Tibial nerve (tissue), 4 donors: ENCODE measurements at regions not wholly inside any gene's neighbourhood (a gene's known extent, or its start where the extent isn't known, plus 50 kb on each side); places are given as distances from the start of the nearest gene placed in this dataset.

Experiments
- DNase-seq, 2 donors: peaks; one replicate each; pipeline ENCODE4 v3.0.0-alpha.2; 2019; ENCODE audit warnings: low spot score in 2 of 2
- H3K27ac ChIP-seq, 4 donors: fragments of 200-600 bp; sonication (generic) in 3 of 4; one replicate each; pipeline ENCODE4 v1.5.1; 2017 to 2019; ENCODE audit warnings: mild to moderate bottlenecking in 1 of 4
- H3K27me3 ChIP-seq, 2 donors: fragments of 200-600 bp; sonication (generic) in 1 of 2; one replicate each; pipeline versions ENCODE4 v1.5.1 to v1.6.0; 2017 to 2019
- H3K36me3 ChIP-seq, 3 donors: fragments of 200-600 bp; sonication (generic); one replicate each; pipeline ENCODE4 v1.5.1; 2018 to 2019
- H3K4me1 ChIP-seq, 4 donors: fragments of 200-600 bp; sonication (generic) in 3 of 4; one replicate each; pipeline ENCODE4 v1.5.1; 2017 to 2019
- H3K4me3 ChIP-seq, 4 donors: fragments of 200-600 bp; sonication (generic) in 3 of 4; one replicate each; pipeline ENCODE4 v1.5.1; 2017 to 2019; ENCODE audit warnings: mild to moderate bottlenecking in 1 of 4, moderate library complexity in 1 of 4
- H3K9me3 ChIP-seq, 4 donors: fragments of 200-600 bp; sonication (generic) in 3 of 4; one replicate each; pipeline ENCODE4 v1.5.1; 2017 to 2019
- EP300 ChIP-seq, 2 donors: sonication (generic); formaldehyde crosslinking; IDR thresholded peaks; one replicate each; pipeline ENCODE4 v1.6.1; 2017; ENCODE audit warnings: antibody characterized with exemption in 2 of 2, mild to moderate bottlenecking in 1 of 2
- POLR2A ChIP-seq, 2 donors: fragments of 450-650 bp; IDR thresholded peaks; one replicate each; pipeline ENCODE4 v1.6.1; 2017; ENCODE audit warnings: antibody characterized with exemption in 2 of 2, mild to moderate bottlenecking in 2 of 2, moderate library complexity in 2 of 2
- WGBS, 2 donors: methylation state at CpG; one replicate each; pipeline ENCODE4 v1.1.5; 2018; 5-methylcytosine and 5-hydroxymethylcytosine counted together
- TF ChIP-seq, protein P1 (sequence below), 5 experiments: fragments of 200-600 bp in 3 of 5; fragments of 450-650 bp in 2 of 5; sonication (generic) in 3 of 5; IDR thresholded peaks; one replicate each; pipeline ENCODE4 v1.5.1; 2016 to 2019; ENCODE audit warnings: antibody characterized with exemption in 5 of 5, mild to moderate bottlenecking in 3 of 5, moderate library complexity in 2 of 5

DNA sequence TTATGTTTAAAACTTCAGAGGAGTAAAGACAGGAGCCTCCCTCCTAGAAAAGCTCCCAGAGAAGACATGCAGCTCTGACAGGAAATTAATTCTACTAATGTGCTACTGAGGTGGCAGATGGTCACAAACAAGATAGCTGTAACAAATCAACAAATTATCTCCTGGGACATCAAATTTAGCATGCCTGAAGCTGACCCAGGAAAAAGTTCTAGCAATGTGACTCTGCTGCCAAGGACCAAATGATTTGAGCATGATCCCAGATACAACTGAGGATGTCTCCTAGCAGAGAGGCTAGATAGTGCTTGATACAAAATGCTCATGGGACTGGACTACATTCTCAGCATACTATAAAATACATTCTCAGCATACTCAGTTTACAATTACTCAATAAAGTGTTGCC lies 413.5 kb upstream of the SMC2 start:
- no peaks in the 10 kb centered on the region for H3K4me1 ChIP-seq
- H3K4me3 ChIP-seq, result no peak overlapping the region
- H3K27ac ChIP-seq, result no peak overlapping the region
- H3K9me3 ChIP-seq, result no peaks in the 10 kb centered on the region
- no peak for DNase-seq
- H3K36me3 ChIP-seq, result no peaks in the 10 kb centered on the region
- TF ChIP-seq EP300 (IDR thresholded peaks at IDR 0.05) (no peak), POLR2A (IDR thresholded peaks at IDR 0.05) (no peak)
- TF ChIP-seq, protein P1, sequence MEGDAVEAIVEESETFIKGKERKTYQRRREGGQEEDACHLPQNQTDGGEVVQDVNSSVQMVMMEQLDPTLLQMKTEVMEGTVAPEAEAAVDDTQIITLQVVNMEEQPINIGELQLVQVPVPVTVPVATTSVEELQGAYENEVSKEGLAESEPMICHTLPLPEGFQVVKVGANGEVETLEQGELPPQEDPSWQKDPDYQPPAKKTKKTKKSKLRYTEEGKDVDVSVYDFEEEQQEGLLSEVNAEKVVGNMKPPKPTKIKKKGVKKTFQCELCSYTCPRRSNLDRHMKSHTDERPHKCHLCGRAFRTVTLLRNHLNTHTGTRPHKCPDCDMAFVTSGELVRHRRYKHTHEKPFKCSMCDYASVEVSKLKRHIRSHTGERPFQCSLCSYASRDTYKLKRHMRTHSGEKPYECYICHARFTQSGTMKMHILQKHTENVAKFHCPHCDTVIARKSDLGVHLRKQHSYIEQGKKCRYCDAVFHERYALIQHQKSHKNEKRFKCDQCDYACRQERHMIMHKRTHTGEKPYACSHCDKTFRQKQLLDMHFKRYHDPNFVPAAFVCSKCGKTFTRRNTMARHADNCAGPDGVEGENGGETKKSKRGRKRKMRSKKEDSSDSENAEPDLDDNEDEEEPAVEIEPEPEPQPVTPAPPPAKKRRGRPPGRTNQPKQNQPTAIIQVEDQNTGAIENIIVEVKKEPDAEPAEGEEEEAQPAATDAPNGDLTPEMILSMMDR (IDR thresholded peaks at IDR 0.05), result no peak
- H3K27me3 ChIP-seq, result no peaks in the 10 kb centered on the region

DNA sequence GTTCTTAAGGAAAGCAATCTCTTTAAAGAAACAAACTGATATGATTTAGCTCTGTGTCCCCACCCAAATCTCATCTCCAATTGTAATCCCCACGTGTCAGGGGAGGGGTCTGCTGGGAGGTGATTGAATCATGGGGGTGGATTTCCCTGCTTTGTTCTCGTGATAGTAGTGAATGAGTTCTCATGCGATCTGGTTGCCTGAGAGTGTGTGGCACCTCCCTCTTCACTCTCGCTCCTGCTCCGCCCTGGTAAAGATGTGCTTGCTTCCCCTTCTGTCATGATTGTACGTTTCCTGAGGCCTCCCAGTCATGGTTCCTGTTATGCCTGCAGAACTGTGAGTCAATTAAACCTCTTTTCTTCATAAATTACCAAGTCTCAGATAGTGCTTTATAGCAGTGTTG lies 412.7 kb upstream of the SMC2 start:
- 54% methylated on average over 6 of the region's 6 CpGs for WGBS, 2 donors
- Histone ChIP-seq H3K27ac (no peak overlapping the region), H3K9me3 (no peaks in the 10 kb centered on the region), H3K27me3 (no peaks in the 10 kb centered on the region), H3K4me3 (no peak overlapping the region), H3K4me1 (no peaks in the 10 kb centered on the region), H3K36me3 (no peaks in the 10 kb centered on the region)
- TF ChIP-seq, protein P1 (IDR thresholded peaks at IDR 0.05), result no peak
- TF ChIP-seq POLR2A (IDR thresholded peaks at IDR 0.05) (no peak), EP300 (IDR thresholded peaks at IDR 0.05) (no peak)
- no peak for DNase-seq

DNA sequence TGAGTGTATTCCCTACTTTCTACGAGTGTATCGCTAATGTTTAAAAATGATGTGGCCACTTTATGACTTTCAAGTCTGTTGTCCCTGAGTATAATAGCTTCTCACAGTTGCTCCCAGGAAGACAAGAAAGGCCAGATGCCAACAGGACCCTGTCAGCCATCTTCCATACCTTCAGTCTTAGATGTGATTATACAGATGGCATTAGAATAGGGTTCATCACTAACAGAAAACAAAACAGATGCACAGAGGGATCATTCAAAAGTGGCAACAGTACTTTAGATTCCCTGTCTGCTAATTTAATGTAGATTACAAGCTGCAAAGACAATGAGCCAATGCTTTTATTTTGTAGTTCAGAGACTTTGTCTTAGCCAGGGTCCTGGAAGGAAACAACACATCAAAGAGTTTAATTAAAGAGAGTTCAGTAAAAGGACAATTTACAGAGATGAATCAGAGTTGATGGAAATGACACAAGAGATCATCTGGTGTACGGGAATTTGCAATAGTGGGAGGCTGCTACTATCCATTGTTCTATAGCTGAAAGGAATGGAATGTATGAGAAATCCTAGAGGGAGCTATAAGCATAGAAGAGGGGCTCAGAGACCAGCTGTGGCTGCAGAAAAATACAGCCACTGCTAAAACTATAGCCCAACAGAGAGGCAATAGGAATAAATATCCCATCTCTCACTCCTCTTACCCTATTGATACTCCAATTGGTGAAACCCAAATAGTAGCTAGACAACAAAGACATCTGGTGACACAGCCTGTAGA lies 393.7 kb upstream of the SMC2 start:
- no peak overlapping the region for H3K27ac ChIP-seq
- DNase-seq, result no peak
- no peaks in the 10 kb centered on the region for H3K36me3 ChIP-seq
- no peaks in the 10 kb centered on the region for H3K4me1 ChIP-seq
- H3K4me3 ChIP-seq, result no peak overlapping the region
- no peak for TF ChIP-seq EP300 (IDR thresholded peaks at IDR 0.05)
- TF ChIP-seq, protein P1 (IDR thresholded peaks at IDR 0.05), result no peak
- TF ChIP-seq POLR2A (IDR thresholded peaks at IDR 0.05), result no peak
- no peaks in the 10 kb centered on the region for H3K27me3 ChIP-seq
- H3K9me3 ChIP-seq, result no peaks in the 10 kb centered on the region
- 70 to 72% methylated on average over 3 of the region's 3 CpGs for WGBS, 2 donors

DNA sequence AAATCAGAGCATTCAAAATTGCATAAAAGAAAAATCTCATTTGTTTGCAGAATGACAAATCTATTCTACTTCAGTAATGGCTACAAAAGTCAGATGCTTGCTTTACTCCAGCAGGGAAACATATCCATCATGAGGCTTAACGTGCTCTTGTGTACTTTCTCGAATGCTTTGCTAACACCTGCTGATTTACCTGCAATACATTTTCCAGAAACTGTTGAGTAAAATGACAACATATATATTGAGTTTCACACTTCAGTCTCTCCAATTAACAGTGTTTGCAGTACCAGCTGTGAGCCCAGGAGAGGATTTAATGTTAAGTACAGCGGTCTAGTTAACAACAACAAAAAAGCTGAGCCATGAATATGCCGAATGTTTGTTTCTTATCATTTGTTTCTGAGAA lies 391.5 kb upstream of the SMC2 start:
- Histone ChIP-seq H3K9me3 (no peaks in the 10 kb centered on the region), H3K27me3 (no peaks in the 10 kb centered on the region), H3K4me3 (no peak overlapping the region), H3K4me1 (no peaks in the 10 kb centered on the region), H3K36me3 (no peaks in the 10 kb centered on the region), H3K27ac (no peak overlapping the region)
- TF ChIP-seq, protein P1 (IDR thresholded peaks at IDR 0.05), result no peak
- no peak for TF ChIP-seq EP300 (IDR thresholded peaks at IDR 0.05)
- no peak for TF ChIP-seq POLR2A (IDR thresholded peaks at IDR 0.05)
- DNase-seq, result no peak
- 40 to 42% methylated on average over 4 of the region's 4 CpGs for WGBS, 2 donors

DNA sequence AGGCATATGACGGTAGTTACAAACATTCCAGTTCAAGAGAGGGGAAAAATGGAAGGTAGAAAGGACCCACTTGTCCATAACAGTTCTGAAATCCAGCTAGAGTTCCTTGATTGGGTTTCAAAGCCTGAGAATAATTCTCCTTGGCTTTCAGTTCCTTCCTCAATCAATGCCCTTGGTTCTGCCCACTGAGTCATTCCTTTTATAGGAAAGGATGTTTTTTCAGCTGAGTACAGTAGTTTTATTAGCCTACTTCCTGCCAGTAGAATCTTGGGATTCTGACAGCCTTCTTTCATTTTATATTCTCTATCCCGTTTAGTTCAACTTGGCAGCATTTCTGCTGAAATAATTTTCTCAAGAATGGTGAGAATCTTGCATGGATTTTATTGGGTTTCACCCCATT lies 386.9 kb upstream of the SMC2 start:
- 42 to 58% methylated on average over 2 of the region's 2 CpGs for WGBS, 2 donors
- no peaks in the 10 kb centered on the region for H3K4me1 ChIP-seq
- DNase-seq, result no peak
- no peaks in the 10 kb centered on the region for H3K36me3 ChIP-seq
- H3K27me3 ChIP-seq, result no peaks in the 10 kb centered on the region
- H3K9me3 ChIP-seq, result peaks cover 0 to 3% (median 0%) of the 10 kb centered on the region in 4 donors
- H3K27ac ChIP-seq, result no peak overlapping the region
- TF ChIP-seq EP300 (IDR thresholded peaks at IDR 0.05) (no peak), POLR2A (IDR thresholded peaks at IDR 0.05) (no peak)
- TF ChIP-seq, protein P1 (IDR thresholded peaks at IDR 0.05), result no peak
- no peak overlapping the region for H3K4me3 ChIP-seq
